PC-9 (cell line): ENCODE measurements at regions not wholly inside any gene's neighbourhood (a gene's known extent, or its start where the extent isn't known, plus 50 kb on each side); places are given as distances from the start of the nearest gene placed in this dataset.

Source experiments
- BruUV-seq: library from RNA; stranded (reverse); fragments of 400-500 nt; replicated peaks from 2 replicates; lab custom pipeline; 2021; lab: Mats Ljungman, UMichigan
- CTCF ChIA-PET: fragments of 300-600 bp; sonication (Branson Sonifier 250); formaldehyde crosslinking; loops from one replicate; lab custom pipeline; 2022; ENCODE audit warnings: antibody characterized with exemption; lab: Charles Lee
- POLR2A ChIA-PET: fragments of 300-600 bp; sonication (Branson Sonifier 250); formaldehyde crosslinking; loops from one replicate; lab custom pipeline; 2022; ENCODE audit warnings: antibody characterized with exemption; ENCODE audit not compliant: unreplicated experiment; lab: Charles Lee
- DNase-seq, 2 experiments: peaks; one replicate each; pipeline versions ENCODE4 v3.0.0 to v3.0.0-alpha.2; 2015 to 2022; ENCODE audit warnings: mixed read lengths in 1 of 2
- H2AFZ ChIP-seq: fragments of 200-600 bp; sonication (generic); 2 replicates; pipeline ENCODE4 v1.8.1; 2017; ENCODE audit warnings: antibody characterized with exemption
- H3F3A ChIP-seq: fragments of 200-600 bp; sonication (generic); 2 replicates; pipeline ENCODE4 v1.8.1; 2017; ENCODE audit warnings: antibody characterized with exemption, mild to moderate bottlenecking, low read depth; ENCODE audit not compliant: insufficient read depth
- H3K27ac ChIP-seq: fragments of 200-600 bp; sonication (generic); 2 replicates; pipeline ENCODE4 v1.6.1; 2016; ENCODE audit warnings: mixed run types
- H3K27me3 ChIP-seq: fragments of 200-600 bp; sonication (generic); 2 replicates; pipeline ENCODE4 v1.6.1; 2016; ENCODE audit warnings: low read depth, mixed run types; ENCODE audit not compliant: insufficient read depth
- H3K36me3 ChIP-seq: fragments of 200-600 bp; sonication (generic); 2 replicates; pipeline ENCODE4 v1.6.1; 2016; ENCODE audit warnings: low read depth, mixed run types
- H3K4me1 ChIP-seq: fragments of 200-600 bp; sonication (generic); replicated peaks from 2 replicates; pipeline ENCODE4 v1.6.1; 2016; ENCODE audit warnings: mixed run types; ENCODE audit not compliant: insufficient read depth
- H3K4me2 ChIP-seq: fragments of 200-600 bp; sonication (generic); 2 replicates; pipeline ENCODE4 v1.6.1; 2017; ENCODE audit warnings: mixed run types
- H3K4me3 ChIP-seq: fragments of 200-600 bp; sonication (generic); 2 replicates; pipeline ENCODE4 v1.6.1; 2016; ENCODE audit warnings: mixed run types
- H3K79me2 ChIP-seq: fragments of 200-600 bp; sonication (generic); 2 replicates; pipeline ENCODE4 v1.6.1; 2017; ENCODE audit warnings: low read depth, mixed run types
- H3K9me2 ChIP-seq: fragments of 200-600 bp; sonication (generic); 2 replicates; pipeline ENCODE4 v1.8.1; 2017; ENCODE audit warnings: mild to moderate bottlenecking; ENCODE audit not compliant: insufficient read depth
- H3K9me3 ChIP-seq: fragments of 200-600 bp; sonication (generic); 2 replicates; pipeline ENCODE4 v1.8.1; 2016; ENCODE audit warnings: low read depth; ENCODE audit not compliant: insufficient read depth
- H4K20me1 ChIP-seq: fragments of 200-600 bp; sonication (generic); 2 replicates; pipeline ENCODE4 v1.8.1; 2017; ENCODE audit not compliant: insufficient read depth
- CTCF ChIP-seq: fragments of 200-600 bp; sonication (generic); conservative IDR thresholded peaks from 2 replicates; pipeline ENCODE4 v1.6.1; 2017; ENCODE audit warnings: mixed run types, antibody characterized with exemption, mild to moderate bottlenecking, moderate library complexity
- EZH2 ChIP-seq: fragments of 200-600 bp; sonication (generic); IDR thresholded peaks from 2 replicates; pipeline ENCODE4 v1.8.0; 2017; ENCODE audit warnings: antibody characterized with exemption, low read depth
- intact Hi-C: fragments of 100-400 bp; cut with micrococcal nuclease; formaldehyde crosslinking; loops from one replicate; pipeline ENCODE4 v1.10.0; 2022; ENCODE audit not compliant: unreplicated experiment

- intact Hi-C loops, result no loop called here
- Histone ChIP-seq H2AFZ (no peak overlapping the region), H3K27ac (no peak overlapping the region), H4K20me1 (no peaks in the 10 kb centered on the region), H3K9me2 (no peaks in the 10 kb centered on the region), H3K4me1 (no peaks in the 10 kb centered on the region), H3F3A (no peaks in the 10 kb centered on the region), H3K9me3 (no peaks in the 10 kb centered on the region), H3K36me3 (no peaks in the 10 kb centered on the region), H3K79me2 (no peaks in the 10 kb centered on the region), H3K27me3 (no peaks in the 10 kb centered on the region), H3K4me2 (no peak overlapping the region), H3K4me3 (no peak overlapping the region)
- no peak for DNase-seq
- CTCF ChIA-PET, result no interaction called here
- POLR2A ChIA-PET, result no interaction called here
- TF ChIP-seq CTCF (no peak), EZH2 (no peak)
- BruUV-seq, result no TSS peak
These were observed 109.2 kb upstream of the IGFBP7 start for GRCh38 chr4:57219431-57219830.

GRCh38 chr4:57214654-57215411, 104.6 kb upstream of the IGFBP7 start:
- no peak overlapping the region for H3K27ac ChIP-seq
- H3K9me2 ChIP-seq, result no peaks in the 10 kb centered on the region
- POLR2A ChIA-PET, result no interaction called here
- intact Hi-C loops, result no loop called here
- no peaks in the 10 kb centered on the region for H3K79me2 ChIP-seq
- H4K20me1 ChIP-seq, result no peaks in the 10 kb centered on the region
- H2AFZ ChIP-seq, result no peak overlapping the region
- no peaks in the 10 kb centered on the region for H3K4me1 ChIP-seq
- H3K4me2 ChIP-seq, result no peak overlapping the region
- no TSS peak for BruUV-seq
- CTCF ChIA-PET, result no interaction called here
- TF ChIP-seq CTCF (no peak), EZH2 (no peak)
- no peaks in the 10 kb centered on the region for H3K9me3 ChIP-seq
- H3K27me3 ChIP-seq, result no peaks in the 10 kb centered on the region
- H3K36me3 ChIP-seq, result no peaks in the 10 kb centered on the region
- no peak for DNase-seq
- H3K4me3 ChIP-seq, result no peak overlapping the region
- H3F3A ChIP-seq, result no peaks in the 10 kb centered on the region

- ChIA-PET CTCF (no interaction called here), POLR2A (no interaction called here)
- no peaks in the 10 kb centered on the region for H4K20me1 ChIP-seq
- no peak overlapping the region for H2AFZ ChIP-seq
- no peaks in the 10 kb centered on the region for H3K9me2 ChIP-seq
- H3K79me2 ChIP-seq, result no peaks in the 10 kb centered on the region
- H3K4me3 ChIP-seq, result no peak overlapping the region
- H3K9me3 ChIP-seq, result no peaks in the 10 kb centered on the region
- no peak overlapping the region for H3K4me2 ChIP-seq
- BruUV-seq, result no TSS peak
- no peaks in the 10 kb centered on the region for H3K36me3 ChIP-seq
- no peak for DNase-seq
- TF ChIP-seq CTCF (no peak), EZH2 (no peak)
- no peaks in the 10 kb centered on the region for H3F3A ChIP-seq
- no peaks in the 10 kb centered on the region for H3K27me3 ChIP-seq
- no peaks in the 10 kb centered on the region for H3K4me1 ChIP-seq
- intact Hi-C loops, result no loop called here
- no peak overlapping the region for H3K27ac ChIP-seq
These were observed 100.9 kb upstream of the IGFBP7 start for GRCh38 chr4:57211131-57211530.
